Keratinocyte (primary cell): ENCODE measurements at regions not wholly inside any gene's neighbourhood (a gene's known extent, or its start where the extent isn't known, plus 50 kb on each side); places are given as distances from the start of the nearest gene placed in this dataset.

Experiments used
- EZH2 ChIP-seq: IDR thresholded peaks from one replicate; pipeline ENCODE4 v1.6.1; 2012; ENCODE audit warnings: inconsistent platforms, mild to moderate bottlenecking, low read length, moderate library complexity
- TF ChIP-seq, protein P1 (sequence below), 3 experiments: IDR thresholded peaks in 1 of 3; conservative IDR thresholded peaks in 1 of 3; optimal IDR thresholded peaks in 1 of 3; 2 replicates in 2 of 3; 3 replicates in 1 of 3; pipeline versions ENCODE3 to v1.5.1; 2011; ENCODE audit warnings: low read length in 3 of 3, mild to moderate bottlenecking in 3 of 3, moderate library complexity in 2 of 3, control low read depth in 1 of 3, inconsistent platforms in 1 of 3; ENCODE audit not compliant: insufficient read depth in 2 of 3; ENCODE audit errors: extremely low read depth in 1 of 3

DNA sequence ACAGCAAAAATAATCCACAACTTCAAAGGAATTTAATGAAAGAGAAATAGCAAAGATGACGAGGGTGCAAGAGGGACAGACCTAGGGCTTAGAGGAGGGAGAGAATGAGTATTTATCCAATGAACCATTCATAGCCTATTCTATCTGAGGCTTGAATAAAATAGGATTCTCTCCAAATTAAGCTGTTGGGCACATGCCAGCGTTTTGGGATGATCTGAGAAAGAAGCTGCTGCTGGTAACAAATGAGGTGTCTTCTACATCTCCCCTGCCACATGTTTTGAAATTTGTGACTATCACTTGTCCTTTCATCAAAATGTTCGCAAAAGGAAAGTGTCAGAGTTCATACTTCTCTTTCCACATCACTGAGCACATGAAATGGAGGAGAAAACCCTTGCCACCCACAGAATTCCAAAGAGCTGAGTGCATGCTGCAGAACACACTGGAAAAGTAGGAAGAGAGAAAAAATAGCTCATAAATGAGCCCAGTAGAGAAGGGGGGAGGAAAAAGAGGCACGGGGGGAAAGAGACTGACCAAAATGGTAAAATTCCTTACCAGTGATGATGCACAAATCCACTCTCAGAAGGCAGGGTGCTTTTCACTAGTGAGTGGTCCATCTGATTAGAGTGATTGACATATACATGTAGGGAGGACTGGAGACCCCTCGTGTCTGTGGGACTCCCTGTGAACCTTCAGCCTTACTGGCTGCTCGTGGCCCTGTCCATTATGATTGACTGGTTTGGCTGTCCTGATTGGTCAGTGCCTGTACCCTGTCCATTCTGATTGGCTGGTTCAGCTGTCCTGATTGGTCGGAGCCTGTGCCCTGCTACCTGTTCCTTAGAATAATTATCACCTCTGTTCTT lies 180.5 kb downstream of the OGFRL1 start:
- TF ChIP-seq, protein P1, sequence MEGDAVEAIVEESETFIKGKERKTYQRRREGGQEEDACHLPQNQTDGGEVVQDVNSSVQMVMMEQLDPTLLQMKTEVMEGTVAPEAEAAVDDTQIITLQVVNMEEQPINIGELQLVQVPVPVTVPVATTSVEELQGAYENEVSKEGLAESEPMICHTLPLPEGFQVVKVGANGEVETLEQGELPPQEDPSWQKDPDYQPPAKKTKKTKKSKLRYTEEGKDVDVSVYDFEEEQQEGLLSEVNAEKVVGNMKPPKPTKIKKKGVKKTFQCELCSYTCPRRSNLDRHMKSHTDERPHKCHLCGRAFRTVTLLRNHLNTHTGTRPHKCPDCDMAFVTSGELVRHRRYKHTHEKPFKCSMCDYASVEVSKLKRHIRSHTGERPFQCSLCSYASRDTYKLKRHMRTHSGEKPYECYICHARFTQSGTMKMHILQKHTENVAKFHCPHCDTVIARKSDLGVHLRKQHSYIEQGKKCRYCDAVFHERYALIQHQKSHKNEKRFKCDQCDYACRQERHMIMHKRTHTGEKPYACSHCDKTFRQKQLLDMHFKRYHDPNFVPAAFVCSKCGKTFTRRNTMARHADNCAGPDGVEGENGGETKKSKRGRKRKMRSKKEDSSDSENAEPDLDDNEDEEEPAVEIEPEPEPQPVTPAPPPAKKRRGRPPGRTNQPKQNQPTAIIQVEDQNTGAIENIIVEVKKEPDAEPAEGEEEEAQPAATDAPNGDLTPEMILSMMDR (optimal IDR thresholded peaks at IDR 0.05 in 1 of 3, IDR thresholded peaks at IDR 0.05 in 1 of 3, conservative IDR thresholded peaks at IDR 0.05 in 1 of 3; ENCODE audit: extremely low read depth in 1 of 3, insufficient read depth in 2 of 3, low read length in 3 of 3), result no peak
- TF ChIP-seq EZH2, result no peak
